Vagina (tissue), 2 donors: ENCODE measurements at regions not wholly inside any gene's neighbourhood (a gene's known extent, or its start where the extent isn't known, plus 50 kb on each side); places are given as distances from the start of the nearest gene placed in this dataset.

Experiments used
- POLR2A ChIP-seq, 2 donors: fragments of 450-650 bp; IDR thresholded peaks; one replicate each; pipeline ENCODE4 v1.6.1; 2017; ENCODE audit warnings: antibody characterized with exemption in 2 of 2, mild to moderate bottlenecking in 2 of 2, moderate library complexity in 2 of 2
- TF ChIP-seq, protein P1 (sequence below), 3 experiments: fragments of 450-650 bp in 2 of 3; fragments of 200-600 bp in 1 of 3; sonication (generic) in 1 of 3; IDR thresholded peaks; one replicate each; pipeline ENCODE4 v1.5.1; 2017 to 2019; ENCODE audit warnings: antibody characterized with exemption in 3 of 3, mild to moderate bottlenecking in 2 of 3, moderate library complexity in 2 of 3

- no peak for TF ChIP-seq POLR2A (IDR thresholded peaks at IDR 0.05)
- TF ChIP-seq, protein P1, sequence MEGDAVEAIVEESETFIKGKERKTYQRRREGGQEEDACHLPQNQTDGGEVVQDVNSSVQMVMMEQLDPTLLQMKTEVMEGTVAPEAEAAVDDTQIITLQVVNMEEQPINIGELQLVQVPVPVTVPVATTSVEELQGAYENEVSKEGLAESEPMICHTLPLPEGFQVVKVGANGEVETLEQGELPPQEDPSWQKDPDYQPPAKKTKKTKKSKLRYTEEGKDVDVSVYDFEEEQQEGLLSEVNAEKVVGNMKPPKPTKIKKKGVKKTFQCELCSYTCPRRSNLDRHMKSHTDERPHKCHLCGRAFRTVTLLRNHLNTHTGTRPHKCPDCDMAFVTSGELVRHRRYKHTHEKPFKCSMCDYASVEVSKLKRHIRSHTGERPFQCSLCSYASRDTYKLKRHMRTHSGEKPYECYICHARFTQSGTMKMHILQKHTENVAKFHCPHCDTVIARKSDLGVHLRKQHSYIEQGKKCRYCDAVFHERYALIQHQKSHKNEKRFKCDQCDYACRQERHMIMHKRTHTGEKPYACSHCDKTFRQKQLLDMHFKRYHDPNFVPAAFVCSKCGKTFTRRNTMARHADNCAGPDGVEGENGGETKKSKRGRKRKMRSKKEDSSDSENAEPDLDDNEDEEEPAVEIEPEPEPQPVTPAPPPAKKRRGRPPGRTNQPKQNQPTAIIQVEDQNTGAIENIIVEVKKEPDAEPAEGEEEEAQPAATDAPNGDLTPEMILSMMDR (IDR thresholded peaks at IDR 0.05), result no peak
These were observed 838.7 kb upstream of the API5 start for GRCh38 chr11:42473106-42473505.
